ENCODE measurements at regions not wholly inside any gene's neighbourhood (a gene's known extent, or its start where the extent isn't known, plus 50 kb on each side); places are given as distances from the start of the nearest gene placed in this dataset.
"Not testable (repeated sequence)": the region's sequence is repeated elsewhere in the genome, so short reads cannot be mapped to it uniquely, and the experiment has no call there.

DNA sequence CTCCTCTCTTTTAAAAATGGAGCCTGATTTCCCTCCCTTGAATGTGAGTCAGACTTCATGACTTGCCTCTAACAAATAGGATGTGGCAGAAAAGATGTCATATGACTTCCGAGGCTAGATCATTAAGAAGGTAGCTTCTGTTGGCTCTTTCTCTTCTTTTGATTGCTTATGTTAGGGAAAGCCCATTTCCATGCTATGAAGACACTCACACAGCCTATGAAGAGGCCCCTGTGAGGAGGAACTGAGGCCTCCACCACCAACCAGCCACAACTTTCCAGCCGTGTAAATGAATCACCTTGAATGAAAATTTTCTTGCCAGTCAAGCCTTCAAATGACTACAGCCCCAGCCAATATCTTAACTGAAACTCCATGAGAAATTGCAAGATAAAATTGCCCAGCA lies 413.4 kb downstream of the TMEM38B start:
- DNase-seq (ENCODE audit: low read depth), result no peak

DNA sequence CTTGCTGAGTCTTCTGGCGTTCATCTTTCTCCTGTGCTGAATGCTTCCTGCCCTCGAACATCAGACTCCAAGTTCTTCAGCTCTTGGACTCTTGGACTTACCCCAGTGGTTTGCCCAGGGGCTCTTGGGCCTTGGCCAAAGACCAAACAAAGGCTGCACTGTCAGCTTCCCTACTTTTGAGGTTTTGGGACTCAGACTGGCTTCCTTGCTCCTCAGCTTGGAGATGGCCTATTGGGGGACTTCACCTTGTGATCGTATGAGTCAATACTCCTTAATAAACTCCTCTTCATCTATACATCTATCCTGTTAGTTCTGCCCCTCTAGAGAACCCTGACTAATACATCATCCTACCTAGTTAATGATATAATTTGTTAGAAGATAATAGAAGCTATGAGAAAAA lies 415.4 kb downstream of the TMEM38B start:
- not testable (repeated sequence) for DNase-seq (ENCODE audit: low read depth)

DNA sequence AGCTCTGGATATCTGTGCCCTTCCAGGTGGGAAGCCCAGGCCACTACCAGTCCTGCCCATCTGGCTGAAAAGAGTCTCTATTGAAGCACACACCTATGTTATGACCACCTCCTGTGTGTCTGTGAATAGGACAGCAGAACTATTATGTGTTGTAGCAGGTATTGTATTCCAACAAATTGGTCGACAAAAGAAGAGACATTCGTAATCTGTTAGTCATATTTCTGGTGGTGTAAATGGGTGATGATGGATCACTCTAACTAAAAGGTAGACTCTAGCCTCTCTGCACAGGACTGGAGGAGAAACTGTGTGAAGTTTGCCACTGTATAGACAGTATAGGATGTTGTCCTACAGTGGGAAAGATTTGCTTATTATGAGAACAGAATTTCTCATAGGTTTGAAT lies 416.1 kb downstream of the TMEM38B start:
- DNase-seq (ENCODE audit: low read depth), result no peak

DNA sequence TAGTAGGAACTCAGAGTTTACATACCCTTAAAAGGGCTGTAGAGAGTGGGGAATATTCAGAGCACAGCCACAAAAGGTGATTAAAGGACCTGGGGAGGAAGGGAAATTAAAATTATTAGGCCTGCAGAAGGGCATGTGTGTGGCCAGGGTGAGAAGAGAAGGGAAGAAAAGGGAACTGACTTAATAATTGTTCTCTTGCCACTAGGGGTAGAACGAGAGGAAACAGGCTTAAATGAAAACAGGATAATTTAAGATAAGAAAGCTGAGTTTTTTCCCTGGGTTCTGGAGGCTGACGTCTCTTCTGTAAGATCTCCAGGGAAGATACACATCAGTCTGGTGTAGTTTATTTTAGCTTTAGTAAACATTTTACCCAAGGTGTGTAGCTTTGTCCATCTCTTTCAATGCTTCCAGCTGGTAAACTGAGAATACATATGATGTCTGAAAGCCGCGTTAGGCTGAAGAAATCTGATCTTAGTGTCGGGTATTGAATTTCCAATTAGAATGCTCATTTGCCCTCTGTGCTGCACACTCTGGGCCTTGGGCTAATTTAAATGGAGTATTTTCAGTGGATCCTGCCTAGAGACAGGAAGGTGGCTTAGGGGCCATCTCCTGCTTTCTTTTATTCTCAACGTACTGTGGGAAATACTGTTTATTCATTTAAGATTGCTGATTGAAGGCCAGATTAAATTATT lies 416.8 kb downstream of the TMEM38B start:
- DNase-seq (ENCODE audit: low read depth), result peak; percentile 11

DNA sequence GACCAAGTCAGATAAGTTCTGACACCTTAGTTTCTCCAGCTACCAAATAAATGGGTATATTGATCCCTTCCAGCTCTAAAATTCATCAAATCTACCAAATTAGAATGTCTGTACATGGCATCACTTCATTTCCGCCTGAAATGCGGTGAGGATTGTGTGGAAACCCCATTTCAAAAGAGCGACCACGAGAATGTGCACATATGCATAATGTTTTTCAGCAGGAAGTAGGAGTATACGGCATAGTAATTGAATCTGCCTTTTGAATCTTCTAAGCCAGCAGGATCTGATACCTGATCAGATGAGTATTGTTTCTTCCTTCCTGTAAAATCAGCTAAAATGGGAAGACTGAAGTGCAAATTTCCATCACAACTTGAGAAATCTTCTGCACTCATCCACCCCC lies 418.6 kb downstream of the TMEM38B start:
- no peak for DNase-seq (ENCODE audit: low read depth)

DNA sequence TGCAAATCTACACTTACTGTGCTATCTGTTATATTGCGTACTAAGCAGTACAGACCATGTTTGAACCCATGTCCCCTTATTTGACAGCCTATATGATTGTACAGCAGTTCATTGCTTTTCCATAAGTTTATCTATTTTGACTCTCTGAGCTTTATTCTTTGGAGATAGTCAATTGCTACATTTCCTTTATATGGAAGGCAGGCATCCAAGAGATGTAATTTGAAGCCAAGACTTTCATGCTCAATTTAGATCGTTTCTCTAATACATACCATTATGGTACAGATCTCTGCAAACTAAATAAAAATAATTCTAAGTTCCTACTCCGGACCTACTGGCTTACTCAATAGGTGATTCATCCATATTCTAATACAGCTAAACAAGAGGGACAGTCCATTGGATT lies 424.8 kb downstream of the TMEM38B start:
- no peak for DNase-seq (ENCODE audit: low read depth)

DNA sequence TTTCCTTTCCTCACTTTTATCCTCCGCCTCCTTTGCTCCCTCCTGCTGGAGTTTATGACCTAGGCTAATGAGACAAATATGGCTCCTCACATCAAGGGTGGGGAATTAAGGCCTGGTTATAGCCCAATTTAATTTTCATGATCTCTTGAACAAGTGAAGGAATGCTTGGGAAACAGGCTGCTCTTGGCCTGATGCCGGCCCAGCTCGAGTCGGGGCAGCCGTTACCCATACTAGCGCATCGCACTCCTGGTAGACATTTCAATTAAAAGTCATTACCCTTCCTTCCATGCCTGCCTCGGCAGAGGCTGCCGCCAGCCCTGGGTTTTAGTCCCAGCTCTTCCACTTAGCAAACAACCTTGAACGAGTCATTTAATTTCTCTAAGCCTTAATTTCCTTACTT lies 425.7 kb downstream of the TMEM38B start:
- DNase-seq (ENCODE audit: low read depth), result no peak

DNA sequence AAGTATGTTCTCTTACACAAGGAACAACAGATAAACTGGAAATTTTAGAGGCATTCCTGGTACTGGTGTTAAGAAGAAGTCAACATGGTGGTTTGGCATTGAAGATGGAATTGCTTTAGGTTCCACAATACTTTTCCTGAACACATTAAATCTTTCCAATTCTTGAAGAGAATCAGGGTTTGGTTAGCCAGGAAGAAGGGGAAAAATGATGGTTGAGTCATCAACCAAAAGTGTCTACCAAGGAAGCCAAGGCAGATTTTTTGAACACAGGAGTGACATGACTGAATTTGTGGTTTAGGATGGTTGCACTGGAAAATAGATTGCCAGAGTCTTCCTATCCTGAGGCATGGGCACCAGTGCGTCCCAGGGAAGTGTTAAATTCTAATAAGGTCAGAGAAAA lies 433.4 kb downstream of the TMEM38B start:
- DNase-seq (ENCODE audit: low read depth), result no peak

DNA sequence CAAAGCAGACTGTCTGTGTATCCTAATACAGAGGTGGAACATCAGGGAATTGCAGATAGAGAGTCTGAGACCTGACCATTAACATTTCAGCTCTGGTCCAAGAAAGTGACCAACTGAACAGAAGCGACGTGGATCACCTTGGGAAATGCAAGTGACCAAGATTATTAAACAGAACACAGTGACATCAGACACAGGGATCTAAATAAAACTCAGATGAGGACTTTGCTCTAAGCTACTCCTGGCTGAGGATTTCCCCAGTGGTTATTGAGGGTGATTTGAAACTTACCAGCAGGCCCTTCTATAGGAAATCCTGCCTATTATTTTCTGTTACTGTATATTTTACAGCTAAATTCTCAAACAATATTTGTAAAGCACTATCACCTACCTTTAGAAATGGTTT lies 436.0 kb downstream of the TMEM38B start:
- no peak for DNase-seq (ENCODE audit: low read depth)

DNA sequence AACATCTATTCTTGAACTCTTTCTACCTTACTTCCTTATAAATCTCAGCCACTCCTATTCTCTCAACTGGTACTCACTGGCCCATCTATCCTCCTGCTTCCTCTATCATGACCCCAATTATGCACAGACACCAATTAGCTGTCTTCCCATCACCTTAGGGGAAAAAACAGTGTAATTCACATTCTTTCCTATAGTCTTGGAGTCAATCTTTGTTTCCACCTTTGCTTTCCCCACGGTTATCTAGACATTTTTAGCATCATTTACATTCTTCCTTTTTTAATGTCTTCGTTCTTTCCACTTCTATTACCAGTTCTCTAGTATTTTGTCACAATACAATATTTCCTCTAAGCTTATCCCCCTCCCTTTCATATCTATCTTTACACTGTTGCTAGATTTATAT lies 449.4 kb downstream of the TMEM38B start:
- DNase-seq (ENCODE audit: low read depth), result no peak

DNA sequence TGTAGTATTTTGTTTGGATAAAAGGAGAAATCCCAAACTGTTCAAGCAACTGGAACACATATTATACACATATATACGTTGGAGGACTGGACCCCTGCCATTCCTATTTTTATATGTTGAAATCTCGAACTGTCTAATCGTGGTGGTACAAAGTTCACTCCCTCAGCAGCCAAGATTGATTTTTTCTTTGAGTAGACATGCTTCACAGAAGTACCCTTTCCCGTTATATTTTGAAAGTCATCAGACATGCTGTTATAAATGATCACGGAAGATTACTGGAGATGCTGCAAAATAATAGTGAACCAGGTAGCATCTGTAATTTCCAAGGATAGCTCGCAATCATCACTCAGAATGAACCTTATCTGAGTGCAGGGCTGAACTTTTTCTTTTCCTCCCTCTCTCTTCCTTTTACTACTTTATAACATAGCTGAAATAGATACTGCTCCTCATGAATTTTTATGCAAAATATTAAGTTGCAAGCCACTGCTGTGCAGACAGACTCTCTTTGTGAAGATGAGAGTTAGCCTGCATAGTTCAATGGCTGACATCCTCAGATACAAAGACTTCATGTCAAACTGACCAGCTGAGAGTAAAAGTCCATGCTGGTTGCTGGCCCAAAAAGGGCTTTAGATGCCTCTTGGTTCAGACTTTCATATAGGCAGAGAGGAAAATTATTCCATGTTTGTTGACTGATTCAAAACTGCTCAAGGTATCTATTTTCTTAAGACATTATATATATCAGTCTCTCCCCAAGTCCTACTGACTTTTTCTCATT lies 451.9 kb downstream of the TMEM38B start:
- no peak for DNase-seq (ENCODE audit: low read depth)

DNA sequence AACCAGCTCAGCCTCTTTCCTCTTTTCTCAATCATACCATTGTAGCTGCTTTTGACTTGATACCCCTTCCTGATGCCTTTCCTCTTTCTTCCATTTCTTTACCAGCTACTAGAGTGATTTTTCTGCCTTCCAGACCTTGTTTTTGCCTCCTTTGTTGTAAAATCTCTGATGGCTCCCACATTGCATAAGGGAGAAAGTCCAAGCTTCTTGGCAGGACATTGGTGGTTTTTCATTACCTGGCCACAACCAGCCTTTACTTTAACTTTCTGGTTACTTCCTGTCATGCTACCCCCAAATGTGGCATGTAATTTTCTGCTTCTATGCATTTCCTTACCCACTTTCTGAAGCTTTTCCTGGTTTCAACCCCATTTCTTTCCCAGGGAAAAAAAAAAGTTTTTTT lies 452.5 kb downstream of the TMEM38B start:
- no peak for DNase-seq (ENCODE audit: low read depth)

DNA sequence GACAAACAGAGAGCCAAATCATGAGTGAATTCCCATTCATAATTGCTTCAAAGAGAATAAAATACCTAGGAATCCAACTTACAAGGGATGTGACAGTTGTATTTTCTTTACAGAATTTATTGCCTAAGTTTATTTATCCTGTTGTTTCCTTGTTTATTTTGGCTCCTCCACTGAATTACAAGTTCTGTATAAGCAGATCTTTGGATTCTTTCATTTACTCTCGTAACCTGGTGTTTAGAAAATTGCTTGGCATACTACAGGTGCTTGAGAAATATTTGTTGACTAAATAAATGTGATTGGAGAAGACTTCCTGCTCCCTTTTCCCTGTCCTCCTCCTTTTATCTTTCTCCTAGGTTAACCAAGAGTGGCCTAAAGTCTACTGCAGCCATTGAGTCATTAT lies 455.6 kb downstream of the TMEM38B start:
- no peak for DNase-seq (ENCODE audit: low read depth)

DNA sequence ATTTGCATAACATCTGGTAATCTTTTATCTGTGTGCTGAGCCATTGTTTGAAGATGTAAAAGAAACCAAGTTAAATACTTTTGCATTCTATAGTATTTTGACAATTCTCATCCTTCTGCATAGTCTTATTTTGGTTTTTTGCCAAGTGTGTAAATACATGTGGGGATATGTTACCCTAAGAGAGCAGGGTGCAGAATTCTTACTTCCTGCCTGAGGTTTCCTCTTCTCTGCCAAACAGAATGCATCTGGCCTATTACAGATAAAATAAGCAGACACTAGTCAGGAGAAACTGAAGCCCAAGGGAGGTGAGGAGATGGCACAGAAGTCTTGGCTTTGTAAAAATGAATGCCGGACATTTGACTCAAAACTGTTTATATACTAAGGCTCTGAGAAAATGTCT lies 462.1 kb downstream of the TMEM38B start:
- peak; percentile 37 for DNase-seq (ENCODE audit: low read depth)

DNA sequence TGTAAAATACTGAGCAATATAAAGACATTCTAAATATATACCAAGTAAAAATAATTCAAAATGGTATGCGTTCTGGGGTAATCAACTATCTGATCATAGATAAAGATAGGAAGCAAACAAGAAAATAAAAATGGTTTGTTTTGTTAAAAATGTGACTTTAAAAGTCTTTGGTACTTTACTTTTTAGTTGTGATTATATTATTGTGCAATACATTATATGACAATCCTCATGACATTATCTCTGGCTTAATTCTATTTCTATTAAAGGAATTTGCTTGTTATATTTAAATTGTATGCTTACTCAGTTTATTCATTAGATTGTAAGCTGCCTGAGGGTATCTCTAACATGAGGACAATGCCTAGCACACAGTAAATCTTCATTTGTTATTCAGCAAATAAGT lies 477.9 kb downstream of the TMEM38B start:
- DNase-seq (ENCODE audit: low read depth), result no peak

DNA sequence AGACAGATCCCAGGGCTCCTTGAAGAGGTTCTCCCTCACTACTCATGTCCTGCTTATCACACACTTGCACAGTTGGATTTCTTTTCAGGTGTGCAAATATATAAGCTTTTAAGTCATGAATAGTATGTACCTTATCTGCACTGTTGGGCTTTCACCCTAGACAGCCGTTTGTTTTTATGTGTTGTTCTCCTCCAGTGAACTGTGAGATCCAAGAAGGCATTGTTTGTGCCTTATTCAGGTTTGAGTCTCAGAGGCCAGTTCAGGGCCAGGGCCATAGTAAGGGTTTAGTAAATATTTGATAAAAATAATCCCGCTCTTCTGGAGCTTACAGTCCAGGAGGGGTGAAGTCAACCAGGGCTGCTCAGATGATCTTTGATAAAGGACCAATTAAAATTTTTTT lies 480.0 kb downstream of the TMEM38B start:
- no peak for DNase-seq (ENCODE audit: low read depth)

DNA sequence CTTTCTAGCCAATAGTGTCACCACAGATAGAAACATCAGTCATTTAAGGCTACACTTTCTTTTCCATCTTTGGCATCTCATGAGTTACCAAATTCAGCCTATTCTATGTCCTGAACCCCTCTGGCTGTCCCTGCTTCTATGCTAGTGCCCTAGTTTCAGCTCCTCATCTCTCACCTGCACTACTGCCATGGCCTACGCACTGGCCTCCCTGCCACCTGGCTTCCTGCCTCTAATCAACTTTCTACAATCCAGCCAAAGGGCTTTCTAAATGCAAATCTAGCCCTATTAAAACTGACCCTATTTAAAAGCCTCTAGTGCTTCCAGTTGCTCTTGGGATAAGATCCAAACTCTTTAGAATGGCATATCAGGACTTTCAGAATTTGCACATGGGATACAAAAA lies 482.9 kb downstream of the TMEM38B start:
- DNase-seq (ENCODE audit: low read depth), result no peak

DNA sequence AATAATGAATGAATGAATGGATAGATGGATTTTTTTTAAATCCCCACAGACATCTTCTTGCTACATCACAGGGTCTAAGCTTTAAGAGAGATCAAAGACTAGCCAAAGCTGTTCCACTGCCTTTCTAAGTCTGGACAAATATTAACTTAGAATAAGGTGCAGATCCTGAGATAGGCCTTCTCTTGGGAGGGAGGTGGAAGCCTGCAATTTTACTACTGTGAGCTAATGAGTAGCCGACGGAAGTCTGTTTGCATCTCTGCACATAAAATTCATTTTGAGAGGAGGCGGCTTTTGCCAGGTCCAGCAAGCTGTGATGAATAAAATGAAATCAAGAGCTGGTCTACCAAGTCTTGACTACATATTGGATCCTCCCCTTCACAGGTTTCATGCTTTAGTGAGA lies 484.9 kb downstream of the TMEM38B start:
- no peak for DNase-seq (ENCODE audit: low read depth)

DNA sequence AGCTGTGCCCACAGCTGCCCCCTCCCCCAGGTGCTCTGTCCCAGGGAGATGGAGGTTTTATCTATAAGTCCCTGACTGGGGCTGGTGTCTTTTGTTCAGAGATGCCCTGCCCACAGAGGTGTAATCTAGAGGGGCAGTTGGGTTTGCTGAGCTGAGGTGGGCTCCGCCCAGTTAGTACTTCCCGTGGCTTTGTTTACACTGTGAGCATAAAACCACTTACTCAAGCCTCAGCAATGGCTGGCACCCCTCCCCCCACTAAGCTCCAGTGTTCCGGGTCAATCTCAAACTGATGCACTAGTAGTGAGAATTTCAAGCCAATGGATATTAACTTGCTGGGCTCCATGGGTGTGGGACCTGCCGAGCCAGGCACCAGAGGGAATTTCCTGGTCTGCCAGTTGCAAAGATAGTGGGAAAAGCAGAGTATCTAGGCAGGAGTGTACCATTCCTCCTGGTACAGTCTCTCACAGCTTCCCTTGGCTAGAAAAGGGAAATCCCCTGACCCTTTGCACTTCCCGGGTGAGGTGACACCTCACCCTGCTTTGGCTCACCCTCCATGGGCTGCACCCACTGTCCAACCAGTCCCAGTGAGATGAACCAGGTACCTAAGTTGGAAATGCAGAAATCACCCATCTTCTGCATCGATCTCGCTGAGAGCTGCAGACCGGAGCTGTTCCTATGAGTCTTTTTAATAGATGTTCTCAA lies 509.6 kb downstream of the TMEM38B start:
- DNase-seq (ENCODE audit: low read depth), result peak; percentile 47

DNA sequence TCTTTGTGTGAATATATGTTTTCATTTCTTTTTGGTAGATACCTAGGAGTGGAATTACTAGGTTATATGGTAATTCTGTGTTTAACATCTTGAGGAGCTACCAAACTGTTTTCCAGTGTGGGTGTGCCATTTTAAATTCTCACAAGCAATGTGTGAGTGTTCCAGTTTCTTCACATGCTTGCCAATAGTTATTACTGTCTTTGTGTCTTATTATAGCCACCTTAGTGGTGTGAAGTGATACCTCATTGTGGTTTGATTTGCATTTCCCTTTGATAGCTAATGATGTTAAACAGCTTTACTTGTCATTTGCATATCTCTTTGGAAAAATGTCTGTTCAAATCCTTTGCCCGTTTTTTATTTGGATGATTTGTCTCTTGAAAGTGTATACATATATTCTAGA lies 513.0 kb downstream of the TMEM38B start:
- DNase-seq (ENCODE audit: low read depth), result no peak

DNA sequence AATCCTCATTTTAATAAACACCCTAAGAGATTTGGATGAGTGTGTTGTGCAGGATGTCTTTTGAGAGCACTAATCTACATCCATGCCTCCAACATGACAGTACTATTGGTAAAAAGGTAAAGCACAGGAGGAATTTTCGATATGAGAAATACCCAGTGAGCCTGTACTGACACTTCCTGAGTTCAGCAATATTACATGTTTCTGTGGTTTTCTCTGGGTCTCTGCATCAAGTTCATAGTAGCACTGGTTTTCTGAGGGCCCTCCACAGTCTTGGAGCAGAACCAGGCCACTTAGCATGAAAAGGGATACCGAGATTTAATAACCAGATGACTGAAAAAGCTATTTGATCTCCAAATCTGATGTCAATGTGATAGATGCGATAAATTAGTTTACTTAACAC lies 524.1 kb downstream of the TMEM38B start:
- DNase-seq (ENCODE audit: low read depth), result no peak

DNA sequence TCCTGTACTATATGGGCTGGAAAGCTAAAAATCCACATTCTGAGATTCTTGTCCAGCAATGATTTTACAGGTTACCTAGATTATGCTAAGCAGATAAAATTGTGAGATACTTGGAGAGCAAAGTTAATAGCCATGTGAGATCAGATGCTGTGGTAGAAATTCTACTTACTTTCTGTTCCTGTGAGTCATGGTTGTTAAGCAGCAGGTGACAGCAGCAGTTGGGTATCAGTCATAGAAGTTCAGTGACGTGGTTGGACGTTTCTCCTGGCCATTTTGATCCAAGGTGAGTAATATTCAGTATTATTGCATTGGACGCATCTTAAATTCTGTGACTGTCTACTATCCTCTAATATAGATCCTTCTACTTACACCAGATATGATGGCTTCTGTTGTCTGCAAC lies 524.5 kb downstream of the TMEM38B start:
- DNase-seq (ENCODE audit: low read depth), result no peak

DNA sequence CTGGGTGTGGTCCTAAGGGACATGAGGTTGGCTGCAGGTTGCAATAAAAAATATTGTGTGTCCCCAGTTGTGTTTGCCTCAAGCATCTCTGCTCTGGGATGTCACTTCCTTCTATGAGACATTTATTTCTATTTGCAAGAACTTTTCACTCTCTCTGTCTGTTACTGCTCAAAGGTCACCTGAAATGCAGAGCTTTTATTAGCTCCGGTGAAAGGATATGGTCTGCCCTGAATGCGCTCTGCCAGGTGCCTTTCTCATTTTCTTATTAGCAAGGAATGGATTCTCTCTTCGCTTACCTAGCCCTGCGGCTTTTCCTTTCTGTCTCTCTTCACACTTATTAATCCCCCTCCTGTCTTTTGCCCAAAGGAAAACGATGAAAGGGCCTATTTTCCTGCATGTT lies 526.1 kb downstream of the TMEM38B start:
- no peak for DNase-seq (ENCODE audit: low read depth)
